GM18498 (cell line): ENCODE measurements at regions not wholly inside any gene's neighbourhood (a gene's known extent, or its start where the extent isn't known, plus 50 kb on each side); places are given as distances from the start of the nearest gene placed in this dataset.
"Not testable (repeated sequence)": the region's sequence is repeated elsewhere in the genome, so short reads cannot be mapped to it uniquely, and the experiment has no call there.

Experiments
- ATAC-seq: cut with Tn5 transposase; IDR thresholded peaks from one replicate; pipeline ENCODE4 v1.9.1; 2021; ENCODE audit warnings: mild to moderate bottlenecking, moderate library complexity; ENCODE audit not compliant: unreplicated experiment

GRCh38 chr10:124173298-124173900 is 80.0 kb upstream of the CHST15 start:
- ATAC-seq = no peak

- ATAC-seq = no peak
These were observed 79.0 kb upstream of the CHST15 start for GRCh38 chr10:124172181-124172916.

GRCh38 chr10:124171561-124171960 is 78.2 kb upstream of the CHST15 start:
- no peak for ATAC-seq

GRCh38 chr10:124170631-124171030 is 77.2 kb upstream of the CHST15 start:
- ATAC-seq = no peak

GRCh38 chr10:124168991-124169802 is 75.8 kb upstream of the CHST15 start:
- ATAC-seq = no peak

- no peak for ATAC-seq
These were observed 75.2 kb upstream of the CHST15 start for GRCh38 chr10:124168581-124168980.

- ATAC-seq = not testable (repeated sequence)
These were observed 74.5 kb upstream of the CHST15 start for GRCh38 chr10:124167925-124168324.

GRCh38 chr10:124166431-124167125 is 73.2 kb upstream of the CHST15 start:
- ATAC-seq = no peak

GRCh38 chr10:124165827-124166226 is 72.4 kb upstream of the CHST15 start:
- ATAC-seq = no peak

- no peak for ATAC-seq
These were observed 71.9 kb upstream of the CHST15 start for GRCh38 chr10:124165311-124165710.

- ATAC-seq = no peak
These were observed 70.9 kb upstream of the CHST15 start for GRCh38 chr10:124164264-124164663.

- ATAC-seq = no peak
These were observed 69.5 kb upstream of the CHST15 start for GRCh38 chr10:124162774-124163354.

- ATAC-seq = no peak
These were observed 68.7 kb upstream of the CHST15 start for GRCh38 chr10:124162136-124162535.

- ATAC-seq = no peak
These were observed 68.2 kb upstream of the CHST15 start for GRCh38 chr10:124161601-124162000.

GRCh38 chr10:124160943-124161582 is 67.7 kb upstream of the CHST15 start:
- no peak for ATAC-seq

- ATAC-seq = no peak
These were observed 66.8 kb upstream of the CHST15 start for GRCh38 chr10:124160176-124160575.

GRCh38 chr10:124159153-124159552 is 65.8 kb upstream of the CHST15 start:
- ATAC-seq = no peak

- no peak for ATAC-seq
These were observed 65.2 kb upstream of the CHST15 start for GRCh38 chr10:124158592-124158991.

- no peak for ATAC-seq
These were observed 63.9 kb upstream of the CHST15 start for GRCh38 chr10:124157271-124157681.

GRCh38 chr10:124156524-124157260 is 63.3 kb upstream of the CHST15 start:
- ATAC-seq = no peak
